Omental fat pad (tissue), 3 donors: ENCODE measurements at regions not wholly inside any gene's neighbourhood (a gene's known extent, or its start where the extent isn't known, plus 50 kb on each side); places are given as distances from the start of the nearest gene placed in this dataset.

Experiments
- ATAC-seq: fragments of 150-250 bp; one replicate; pipeline ENCODE4 v1.9.1; 2016; ENCODE audit warnings: mild to moderate bottlenecking, moderate library complexity; ENCODE audit not compliant: low FRiP score
- DNase-seq: peaks from one replicate; pipeline ENCODE4 v3.0.0-alpha.2; 2019; ENCODE audit warnings: low spot score
- CTCF ChIP-seq, 3 donors: fragments of 450-650 bp; IDR thresholded peaks; one replicate each; pipeline ENCODE4 v1.5.1; 2016 to 2017; ENCODE audit warnings: antibody characterized with exemption in 3 of 3, mild to moderate bottlenecking in 3 of 3, moderate library complexity in 2 of 3

DNA sequence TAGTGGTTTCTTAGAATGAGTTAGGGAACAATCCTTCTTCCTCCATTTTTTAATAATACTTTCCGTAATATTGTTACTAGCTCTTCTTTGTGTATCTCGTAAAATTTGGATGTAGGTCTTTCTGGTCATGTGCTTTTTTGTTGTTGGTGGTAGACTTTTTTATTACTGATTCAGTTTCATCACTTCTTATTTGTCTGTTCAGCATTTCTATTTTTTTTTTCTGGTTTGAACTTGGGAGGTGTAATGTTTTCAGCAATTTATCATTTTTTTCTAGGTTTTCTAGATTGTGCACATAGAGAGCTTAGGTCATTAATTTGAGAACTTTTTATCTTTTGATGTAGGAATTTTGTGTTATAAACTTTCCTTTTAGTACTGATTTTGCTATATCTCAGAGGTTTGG lies 1299.9 kb downstream of the FSCB start:
- ATAC-seq (no peak), DNase-seq (no peak)
- no peak for TF ChIP-seq CTCF (IDR thresholded peaks at IDR 0.05)

GRCh38 chr14:43204816-43205215 lies 1302.3 kb downstream of the FSCB start:
- ATAC-seq (no peak), DNase-seq (no peak)
- TF ChIP-seq CTCF (IDR thresholded peaks at IDR 0.05): no peak

GRCh38 chr14:43200519-43200918 lies 1306.6 kb downstream of the FSCB start:
- TF ChIP-seq CTCF (IDR thresholded peaks at IDR 0.05): no peak
- no peak for ATAC-seq
- DNase-seq: no peak

- TF ChIP-seq CTCF (IDR thresholded peaks at IDR 0.05): no peak
- DNase-seq (no peak), ATAC-seq (no peak)
Observed at GRCh38 chr14:43198465-43198864, 1308.6 kb downstream of the FSCB start.

DNA sequence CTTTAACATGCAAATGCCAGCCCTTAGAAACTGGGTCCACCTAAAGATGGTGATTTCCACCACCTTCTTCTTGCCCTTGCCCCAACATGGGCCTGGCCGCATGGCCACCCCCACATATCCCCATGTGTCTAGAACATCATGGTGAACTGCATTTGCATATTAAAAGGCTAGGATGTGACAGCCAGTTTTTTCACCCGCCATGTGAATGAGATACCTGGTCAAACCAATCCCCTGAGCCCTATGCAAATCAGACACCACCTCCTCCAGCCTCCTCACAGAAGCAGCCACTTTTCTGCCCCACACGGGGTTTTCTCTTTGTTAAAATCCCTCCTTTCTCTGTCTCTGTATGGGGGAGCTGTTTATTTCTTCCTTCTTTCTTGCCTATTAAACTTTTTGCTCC lies 1322.5 kb downstream of the FSCB start:
- no peak for TF ChIP-seq CTCF (IDR thresholded peaks at IDR 0.05)
- ATAC-seq (no peak), DNase-seq (no peak)

GRCh38 chr14:43183916-43184315 lies 1323.2 kb downstream of the FSCB start:
- TF ChIP-seq CTCF (IDR thresholded peaks at IDR 0.05): no peak
- DNase-seq (no peak), ATAC-seq (no peak)

DNA sequence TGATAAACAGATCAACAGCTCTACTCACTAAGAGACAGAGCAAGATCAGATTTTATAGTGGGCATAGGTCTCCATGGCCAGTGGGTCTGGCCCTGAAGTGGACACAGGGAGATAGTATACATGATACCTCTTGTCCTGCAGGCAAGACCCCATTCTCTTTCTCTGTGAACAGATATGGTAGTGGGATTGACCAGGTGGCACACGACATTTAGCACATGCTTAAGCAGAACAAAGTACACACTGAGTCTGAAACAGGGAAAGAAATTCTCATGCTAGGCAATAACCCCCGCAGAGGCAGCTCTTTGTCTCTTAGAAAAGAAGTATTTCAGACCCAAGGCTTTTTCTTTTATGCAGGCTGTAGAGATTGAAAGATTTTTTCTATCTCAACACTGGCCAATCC lies 1331.2 kb downstream of the FSCB start:
- TF ChIP-seq CTCF (IDR thresholded peaks at IDR 0.05): no peak
- DNase-seq (no peak), ATAC-seq (no peak)
